Suppressor macrophage (primary cell): ENCODE measurements at regions not wholly inside any gene's neighbourhood (a gene's known extent, or its start where the extent isn't known, plus 50 kb on each side); places are given as distances from the start of the nearest gene placed in this dataset.
"Not testable (repeated sequence)": the region's sequence is repeated elsewhere in the genome, so short reads cannot be mapped to it uniquely, and the experiment has no call there.

ENCODE experiments used
- DNase-seq, 4 experiments: peaks; one replicate each; pipeline ENCODE4 v3.0.0-alpha.2; 2020 to 2022

- no peak for DNase-seq
These were observed 915.5 kb downstream of the NR2F1-AS1 start for GRCh38 chr5:92665506-92665905.

- DNase-seq: no peak
These were observed 918.3 kb downstream of the NR2F1-AS1 start for GRCh38 chr5:92662741-92663140.

GRCh38 chr5:92659246-92659645 lies 921.8 kb downstream of the NR2F1-AS1 start:
- no peak for DNase-seq

GRCh38 chr5:92654601-92655000 lies 926.4 kb downstream of the NR2F1-AS1 start:
- not testable (repeated sequence) for DNase-seq

GRCh38 chr5:92653730-92654461 lies 927.1 kb downstream of the NR2F1-AS1 start:
- no peak for DNase-seq

GRCh38 chr5:92652756-92653155 lies 928.3 kb downstream of the NR2F1-AS1 start:
- no peak for DNase-seq

GRCh38 chr5:92644266-92644886 lies 936.6 kb downstream of the NR2F1-AS1 start:
- no peak for DNase-seq

- DNase-seq: no peak
These were observed 939.7 kb downstream of the NR2F1-AS1 start for GRCh38 chr5:92641031-92641962.

GRCh38 chr5:92640340-92640739 lies 940.7 kb downstream of the NR2F1-AS1 start:
- no peak for DNase-seq

- no peak for DNase-seq
These were observed 943.1 kb downstream of the NR2F1-AS1 start for GRCh38 chr5:92637960-92638359.

GRCh38 chr5:92637247-92637646 lies 943.8 kb downstream of the NR2F1-AS1 start:
- no peak for DNase-seq

GRCh38 chr5:92635001-92635461 lies 946.0 kb downstream of the NR2F1-AS1 start:
- DNase-seq: no peak

GRCh38 chr5:92633875-92634487 lies 947.0 kb downstream of the NR2F1-AS1 start:
- no peak for DNase-seq

GRCh38 chr5:92633176-92633575 lies 947.8 kb downstream of the NR2F1-AS1 start:
- DNase-seq: no peak

GRCh38 chr5:92631237-92631701 lies 949.8 kb downstream of the NR2F1-AS1 start:
- DNase-seq: not testable (repeated sequence)

- no peak for DNase-seq
These were observed 951.4 kb downstream of the NR2F1-AS1 start for GRCh38 chr5:92629574-92629973.

GRCh38 chr5:92629000-92629399 lies 952.0 kb downstream of the NR2F1-AS1 start:
- no peak for DNase-seq

GRCh38 chr5:92627186-92627585 lies 953.8 kb downstream of the NR2F1-AS1 start:
- no peak for DNase-seq

GRCh38 chr5:92616085-92616484 lies 964.9 kb downstream of the NR2F1-AS1 start:
- DNase-seq: no peak

- no peak for DNase-seq
These were observed 967.5 kb downstream of the NR2F1-AS1 start for GRCh38 chr5:92613546-92613945.

GRCh38 chr5:92610435-92610834 lies 970.6 kb downstream of the NR2F1-AS1 start:
- DNase-seq: not testable (repeated sequence)

GRCh38 chr5:92605591-92605990 lies 975.4 kb downstream of the NR2F1-AS1 start:
- no peak for DNase-seq
